ENCODE measurements at regions not wholly inside any gene's neighbourhood (a gene's known extent, or its start where the extent isn't known, plus 50 kb on each side); places are given as distances from the start of the nearest gene placed in this dataset.
"Not testable (repeated sequence)": the region's sequence is repeated elsewhere in the genome, so short reads cannot be mapped to it uniquely, and the experiment has no call there.

DNA sequence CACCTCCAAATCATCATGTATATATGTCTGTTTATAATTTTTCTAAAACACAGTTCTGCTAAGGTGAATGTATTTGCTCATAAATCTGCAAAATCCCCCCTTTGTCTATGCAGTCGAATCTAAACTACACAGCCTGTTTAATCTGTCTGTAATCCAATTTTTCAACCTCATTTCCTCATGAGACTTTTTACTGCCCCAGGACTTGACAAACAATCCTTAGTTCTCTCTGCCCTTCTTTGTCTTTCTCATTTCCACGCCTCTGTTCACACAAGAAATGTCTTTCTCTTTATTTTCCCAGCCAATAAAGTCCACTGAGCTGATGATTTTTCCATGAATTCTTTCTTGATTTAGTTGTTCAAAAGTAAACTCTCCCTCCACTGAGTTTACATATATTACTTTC lies 1154.3 kb downstream of the FAM181B start:
- DNase-seq (ENCODE audit: low read depth in 2 of 2), result no peak

DNA sequence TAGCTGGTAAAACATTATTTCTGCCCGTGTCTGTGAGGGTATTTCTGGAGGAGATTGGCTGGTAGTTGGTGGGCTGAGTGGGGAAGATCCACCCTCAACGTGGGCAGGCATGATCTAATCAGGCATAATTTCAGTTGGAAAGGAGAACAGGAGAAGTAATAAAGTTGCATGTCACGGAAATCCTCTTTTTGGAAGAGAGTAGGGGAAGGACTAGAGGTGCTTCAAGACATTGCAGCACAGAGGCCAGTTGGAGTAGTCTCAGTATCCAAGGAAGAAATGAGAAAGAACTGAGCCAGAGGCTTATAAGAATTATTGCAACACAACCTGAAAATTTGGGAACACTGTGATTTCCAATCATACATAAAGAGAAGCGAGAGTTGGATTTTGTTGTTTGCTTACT lies 1155.1 kb downstream of the FAM181B start:
- DNase-seq (ENCODE audit: low read depth in 2 of 2), result no peak

DNA sequence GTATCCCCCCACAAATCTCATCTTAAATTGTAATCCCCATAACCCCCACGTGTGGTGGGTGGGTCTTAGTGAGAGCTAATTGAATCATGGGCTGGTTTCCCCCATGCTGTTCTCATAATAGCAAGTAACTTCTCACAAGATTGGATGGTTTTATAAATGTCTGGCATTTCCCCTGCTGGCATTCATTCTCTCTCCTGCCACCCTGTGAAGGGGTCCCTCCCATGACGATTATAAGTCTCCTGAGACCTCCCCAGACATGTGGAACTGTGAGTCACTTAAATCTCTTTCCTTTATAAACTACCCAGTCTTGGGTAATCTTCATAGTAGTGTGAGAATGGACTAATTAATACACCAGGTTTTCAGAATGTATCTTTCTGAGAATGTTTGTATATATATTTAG lies 1159.4 kb downstream of the FAM181B start:
- no peak for DNase-seq (ENCODE audit: low read depth in 2 of 2)

DNA sequence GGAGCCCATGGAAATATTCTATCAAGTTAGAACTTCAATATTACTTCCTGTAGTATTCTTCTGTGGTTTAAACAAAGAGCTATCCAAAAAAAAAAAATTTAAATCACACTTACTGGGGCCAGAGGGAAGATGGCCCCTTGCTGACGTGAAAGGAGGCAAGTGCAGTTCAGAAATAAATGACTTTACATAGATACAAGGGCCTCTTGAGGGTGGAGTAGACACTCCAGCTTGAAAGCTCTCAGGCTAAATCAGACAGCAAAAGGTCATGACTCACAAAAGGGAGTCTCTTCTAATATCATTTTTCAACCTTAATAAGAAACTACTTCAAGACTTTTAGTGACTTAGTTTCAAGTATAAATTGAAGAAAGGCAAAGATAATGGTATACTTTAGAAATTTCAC lies 1160.3 kb downstream of the FAM181B start:
- DNase-seq (ENCODE audit: low read depth in 2 of 2), result no peak

DNA sequence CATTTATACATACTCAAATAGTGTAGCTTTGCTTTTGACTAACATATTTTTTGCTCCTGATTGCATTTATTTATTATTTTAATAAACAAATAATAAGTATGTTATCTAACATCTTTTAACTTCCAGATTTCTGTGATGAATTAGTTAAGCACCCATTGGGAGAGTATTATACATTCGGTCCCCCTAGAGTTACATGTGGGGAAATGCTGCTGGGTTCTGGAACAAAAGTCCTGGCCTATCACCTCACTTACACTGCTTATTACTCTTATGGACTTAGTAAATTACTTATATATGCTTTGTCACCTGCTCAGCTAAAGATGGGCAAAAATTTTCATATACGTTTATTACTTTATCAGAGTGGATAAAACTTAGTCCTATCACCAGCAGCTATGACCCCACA lies 1163.0 kb downstream of the FAM181B start:
- no peak for DNase-seq (ENCODE audit: low read depth in 2 of 2)

DNA sequence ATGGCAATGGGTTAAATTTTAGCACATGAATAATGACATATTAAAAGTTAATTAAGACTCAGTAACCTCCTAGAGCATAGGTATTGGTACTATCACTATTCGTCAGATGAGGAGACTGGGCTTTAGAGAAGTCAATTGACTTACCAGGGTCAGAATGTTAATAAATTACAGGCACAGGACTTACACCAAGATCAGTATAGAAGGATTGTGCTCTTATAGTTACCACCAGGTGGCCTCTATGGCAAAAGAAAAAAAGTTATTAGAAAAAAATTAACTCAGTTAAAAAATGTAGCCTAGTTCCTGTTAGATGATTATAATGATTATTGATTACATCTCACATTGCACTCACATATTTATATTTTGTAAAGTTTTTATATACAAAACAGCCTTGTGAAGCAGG lies 1163.7 kb downstream of the FAM181B start:
- no peak for DNase-seq (ENCODE audit: low read depth in 2 of 2)

DNA sequence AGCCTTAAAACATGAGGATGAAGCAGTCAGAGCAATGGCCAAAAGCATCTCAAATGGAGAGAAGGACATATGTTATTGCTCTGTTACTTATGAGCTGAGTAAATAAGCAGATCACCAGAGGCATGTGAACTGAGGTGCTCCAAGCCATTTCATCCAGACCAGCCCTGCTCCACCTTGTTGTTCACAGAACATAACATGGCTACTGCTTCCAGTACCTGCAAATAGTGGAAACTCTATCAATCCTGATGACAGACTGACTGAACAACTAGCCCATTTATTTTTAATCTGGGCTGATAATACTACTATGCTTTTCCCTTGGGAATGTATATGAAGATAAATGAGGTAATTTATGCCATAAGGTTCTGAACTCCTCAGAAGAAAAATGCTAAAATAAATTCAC lies 1164.7 kb downstream of the FAM181B start:
- DNase-seq (ENCODE audit: low read depth in 2 of 2), result no peak

DNA sequence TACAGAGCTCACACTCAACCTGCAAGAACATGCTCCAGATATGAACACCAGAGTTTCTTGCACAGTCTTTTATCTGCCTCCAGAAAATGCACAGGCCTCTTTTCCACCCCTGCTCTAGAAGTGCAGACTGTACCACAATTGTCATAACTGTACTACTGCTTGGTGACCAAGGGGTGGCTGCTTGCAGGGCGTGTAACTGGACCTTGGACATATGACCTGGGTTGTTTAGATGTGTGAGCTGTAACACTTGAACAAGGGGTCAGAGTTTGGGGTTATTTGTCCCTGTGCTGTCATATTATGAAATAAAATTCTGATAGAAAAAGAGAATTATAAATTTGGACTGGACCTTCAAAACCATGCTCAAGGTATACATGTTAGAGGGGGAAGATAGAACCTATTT lies 1185.5 kb downstream of the FAM181B start:
- DNase-seq (ENCODE audit: low read depth in 2 of 2), result no peak

DNA sequence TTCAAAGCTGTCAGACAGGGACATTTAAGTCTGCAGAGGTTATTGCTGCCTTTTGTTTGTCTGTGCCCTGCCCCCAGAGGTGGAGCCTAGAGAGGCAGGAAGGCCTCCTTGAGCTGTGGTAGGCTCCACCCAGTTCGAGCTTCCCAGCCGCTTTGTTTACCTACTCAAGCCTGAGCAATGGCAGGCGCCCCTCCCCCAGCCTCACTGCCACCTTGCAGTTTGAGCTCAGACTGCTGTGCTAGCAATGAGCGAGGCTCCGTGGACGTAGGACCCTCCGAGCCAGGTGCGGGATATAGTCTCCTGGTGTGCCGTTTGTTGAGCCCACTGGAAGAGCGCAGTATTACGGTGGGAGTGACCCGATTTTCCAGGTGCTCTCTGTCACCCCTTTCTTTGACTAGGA lies 1193.9 kb downstream of the FAM181B start:
- DNase-seq (ENCODE audit: low read depth in 2 of 2), result not testable (repeated sequence)

DNA sequence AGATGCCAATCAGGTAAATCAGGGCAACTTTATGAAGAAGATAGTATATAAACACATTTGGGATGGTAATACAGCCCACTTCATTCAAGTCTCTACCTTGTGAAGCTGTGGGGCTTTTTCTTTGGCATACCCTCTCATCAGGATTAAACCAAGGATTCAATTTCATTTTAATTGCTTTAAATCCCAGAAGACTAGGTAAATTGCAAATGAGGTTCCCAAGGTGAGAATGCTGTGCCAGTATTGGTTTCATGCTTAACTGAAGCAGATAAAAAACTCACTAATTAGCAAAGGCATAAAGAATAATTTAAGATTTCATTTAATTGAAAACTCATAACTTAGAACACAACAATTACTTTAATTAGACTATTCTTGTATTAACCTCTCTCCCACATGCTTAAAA lies 1218.1 kb downstream of the FAM181B start:
- no peak for DNase-seq (ENCODE audit: low read depth in 2 of 2)

DNA sequence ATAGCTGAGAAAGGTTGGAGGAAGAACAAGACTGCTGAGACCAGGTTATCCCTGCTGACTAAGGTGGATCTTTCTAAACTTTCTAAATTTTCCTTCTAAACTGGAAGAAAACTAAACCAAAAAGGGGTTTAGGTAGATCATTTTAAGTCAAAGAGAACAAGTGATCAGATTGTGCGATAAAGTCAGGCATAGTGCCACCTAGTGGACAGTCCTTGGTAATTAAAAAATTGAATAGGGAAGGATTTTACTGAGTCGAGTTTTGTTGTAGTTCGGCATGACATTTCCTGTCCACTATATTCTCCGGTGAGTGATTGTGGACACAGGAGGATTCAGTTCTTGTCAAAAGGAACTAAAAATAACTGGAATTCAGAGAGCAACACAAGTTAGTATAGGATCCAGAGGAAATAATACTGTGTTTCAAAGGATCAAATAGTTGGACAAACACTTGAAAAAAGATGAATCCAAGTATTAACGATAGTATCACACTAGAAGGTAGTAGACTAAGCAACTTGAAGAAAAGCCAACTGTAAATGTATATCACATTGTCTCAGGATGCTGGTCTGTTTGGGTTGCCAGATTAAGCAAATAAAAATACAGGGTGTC lies 1236.4 kb downstream of the FAM181B start:
- DNase-seq (ENCODE audit: low read depth in 2 of 2), result peak; percentile 4 to 5

DNA sequence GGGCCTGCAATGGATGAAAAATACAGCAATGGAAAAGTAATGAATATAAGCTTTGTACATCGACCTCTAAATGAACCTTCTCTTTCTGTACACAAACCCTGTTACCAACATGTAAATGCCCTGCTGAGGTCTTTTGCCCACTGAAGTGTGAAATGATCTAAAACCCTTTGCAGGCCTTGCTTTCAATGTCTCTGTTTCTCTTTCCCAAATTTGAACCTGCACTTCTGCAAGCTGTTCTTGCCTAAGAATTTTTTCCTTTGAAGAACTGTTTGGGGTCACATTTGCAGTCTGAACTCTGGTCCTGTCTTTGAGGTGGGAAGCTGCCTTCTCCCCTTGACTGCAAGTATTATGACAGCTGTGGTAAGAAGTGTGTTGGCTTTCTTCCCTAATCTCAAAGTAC lies 1237.1 kb downstream of the FAM181B start:
- no peak for DNase-seq (ENCODE audit: low read depth in 2 of 2)

DNA sequence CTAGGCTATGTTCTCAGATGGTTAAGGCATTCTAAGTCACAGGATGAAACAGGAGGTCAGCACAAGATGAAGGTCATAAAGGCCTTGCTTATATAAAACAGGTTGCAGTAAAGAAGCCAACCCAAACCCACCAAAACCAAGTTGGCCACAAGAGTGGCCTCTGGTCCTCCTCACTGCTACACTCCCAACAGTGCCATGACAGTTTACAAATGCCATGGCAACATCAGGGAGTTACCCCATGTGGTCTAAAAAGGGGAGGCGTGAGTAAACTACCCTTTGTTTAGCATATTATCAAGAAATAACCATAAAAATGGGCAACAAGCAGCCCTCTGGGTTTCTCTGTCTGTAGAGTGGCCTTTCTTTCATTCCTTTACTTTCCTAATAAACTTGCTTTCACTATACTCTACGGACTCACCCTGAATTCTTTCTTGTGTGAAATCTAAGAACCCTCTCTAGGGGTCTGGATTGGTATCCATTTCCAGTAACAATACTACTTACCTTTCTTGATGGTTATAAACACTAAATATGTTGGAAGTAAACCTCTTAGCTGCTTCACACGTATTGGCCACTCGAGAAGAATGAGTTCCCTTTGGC lies 1237.9 kb downstream of the FAM181B start:
- no peak for DNase-seq (ENCODE audit: low read depth in 2 of 2)

DNA sequence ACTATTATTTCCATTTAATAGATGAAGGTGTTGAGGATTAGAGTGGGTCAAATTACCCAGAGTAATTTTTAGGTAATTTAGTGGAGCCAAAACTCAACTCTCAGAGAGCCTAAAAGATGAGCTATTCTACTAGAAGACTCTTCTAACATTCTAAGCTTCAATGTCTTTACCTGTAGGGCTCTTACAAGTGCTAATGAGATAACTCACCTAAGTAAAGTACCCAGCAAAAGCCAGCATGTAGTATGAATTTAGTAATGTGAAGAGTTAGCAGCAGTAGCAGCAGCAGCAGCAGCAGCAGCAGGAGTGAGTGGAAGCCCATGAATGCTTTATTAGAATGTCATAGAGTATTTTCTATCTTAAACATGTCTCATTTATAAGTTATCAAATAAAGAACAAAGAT lies 1239.2 kb downstream of the FAM181B start:
- DNase-seq (ENCODE audit: low read depth in 2 of 2), result no peak

DNA sequence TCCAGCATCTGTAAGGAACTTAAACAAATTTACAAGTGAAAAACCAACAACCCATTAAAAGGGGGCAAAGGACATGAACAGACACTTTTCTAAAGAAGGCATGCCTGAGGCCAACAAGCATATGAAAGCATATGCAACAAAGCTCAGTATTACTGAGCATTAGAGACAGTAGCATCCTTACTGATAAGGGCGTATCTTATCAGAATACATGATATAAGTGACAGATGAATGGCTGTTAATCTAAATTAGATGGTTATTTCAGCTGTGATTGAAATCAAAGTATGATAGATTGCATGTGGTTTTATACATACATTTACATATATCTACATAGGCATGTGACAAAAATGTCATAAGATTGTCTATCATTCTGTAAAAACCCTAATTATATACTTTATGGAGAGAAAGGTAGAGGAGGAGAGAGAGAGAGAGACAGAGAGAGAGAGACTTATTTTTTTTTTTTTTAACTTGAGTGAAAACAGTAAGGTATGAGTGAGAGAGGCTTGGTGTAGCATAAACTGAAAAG lies 1240.7 kb downstream of the FAM181B start:
- no peak for DNase-seq (ENCODE audit: low read depth in 2 of 2)

DNA sequence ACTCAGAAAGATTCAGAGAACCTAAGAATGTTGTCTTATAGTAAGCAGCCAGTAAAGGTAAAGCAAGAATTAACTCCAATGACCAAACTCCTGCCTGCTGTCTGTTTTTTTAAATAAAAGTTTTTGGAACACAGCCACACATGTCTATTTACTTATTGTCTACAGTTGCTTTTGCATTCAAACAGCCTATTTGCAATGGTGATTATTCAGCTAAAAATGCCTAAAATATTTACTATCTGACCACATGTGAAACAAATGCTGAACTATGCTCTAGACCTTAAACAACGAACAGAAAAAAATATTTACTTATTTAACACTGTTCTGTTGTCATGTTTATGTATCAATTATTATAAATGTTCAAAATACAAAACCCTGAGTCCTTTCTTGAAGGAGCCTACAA lies 1246.6 kb downstream of the FAM181B start:
- DNase-seq (ENCODE audit: low read depth in 2 of 2), result no peak

DNA sequence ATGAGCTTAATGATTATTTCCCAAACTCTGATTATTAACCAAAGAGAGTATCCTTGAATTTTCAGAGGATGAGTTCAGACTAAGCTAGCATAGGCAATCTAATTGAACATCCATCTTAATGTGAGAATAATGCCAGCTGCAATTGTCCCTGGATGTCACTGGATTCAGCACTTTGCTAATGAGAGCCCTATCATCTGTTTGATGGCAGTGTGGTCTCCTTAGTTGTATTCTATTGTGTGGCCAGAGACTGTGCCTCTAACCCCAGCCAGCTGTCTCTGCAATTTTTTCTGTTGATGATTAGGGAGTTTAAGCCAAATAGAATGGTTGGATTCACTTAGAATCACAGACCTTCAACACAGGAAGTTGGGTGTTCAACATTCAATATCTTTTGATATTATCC lies 1249.5 kb downstream of the FAM181B start:
- DNase-seq (ENCODE audit: low read depth in 2 of 2), result no peak

DNA sequence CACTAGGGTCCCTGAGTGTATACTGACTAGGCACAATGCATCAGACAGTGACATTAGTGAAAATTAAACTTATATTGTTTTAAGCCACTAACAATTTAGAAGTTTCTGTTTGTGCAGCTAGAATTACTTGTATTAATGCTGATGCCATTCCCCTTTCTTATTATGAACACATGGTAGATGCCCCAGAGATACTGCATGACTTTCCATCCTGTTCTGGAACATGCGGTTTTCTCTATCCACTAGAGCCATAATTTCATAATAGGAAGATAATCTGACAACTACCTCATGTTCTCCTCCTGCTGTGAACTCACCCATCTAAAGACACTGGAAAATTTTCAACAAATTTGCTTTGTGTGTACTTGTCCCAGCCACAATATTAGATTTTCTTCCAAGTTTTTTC lies 1256.4 kb downstream of the FAM181B start:
- DNase-seq (ENCODE audit: low read depth in 2 of 2), result no peak

DNA sequence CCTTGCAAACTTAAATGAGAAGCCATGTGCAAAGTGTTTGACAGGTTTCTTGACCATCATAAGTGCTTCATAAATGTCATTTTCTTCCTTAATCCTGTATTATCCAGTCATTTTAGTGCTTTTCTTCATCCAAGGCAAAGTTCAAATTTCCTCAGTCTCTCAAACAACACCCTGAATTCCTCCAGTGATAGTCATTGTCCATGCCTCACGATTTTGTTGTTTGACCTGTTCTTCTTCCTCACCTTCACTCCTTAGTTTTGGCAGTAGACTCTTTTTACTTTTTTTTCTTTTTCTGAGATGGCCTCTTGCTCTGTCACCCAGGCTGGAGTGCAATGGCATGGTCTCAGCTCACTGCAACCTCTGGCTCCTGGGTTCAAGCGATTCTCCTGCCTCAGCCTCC lies 1257.3 kb downstream of the FAM181B start:
- DNase-seq (ENCODE audit: low read depth in 2 of 2), result no peak

DNA sequence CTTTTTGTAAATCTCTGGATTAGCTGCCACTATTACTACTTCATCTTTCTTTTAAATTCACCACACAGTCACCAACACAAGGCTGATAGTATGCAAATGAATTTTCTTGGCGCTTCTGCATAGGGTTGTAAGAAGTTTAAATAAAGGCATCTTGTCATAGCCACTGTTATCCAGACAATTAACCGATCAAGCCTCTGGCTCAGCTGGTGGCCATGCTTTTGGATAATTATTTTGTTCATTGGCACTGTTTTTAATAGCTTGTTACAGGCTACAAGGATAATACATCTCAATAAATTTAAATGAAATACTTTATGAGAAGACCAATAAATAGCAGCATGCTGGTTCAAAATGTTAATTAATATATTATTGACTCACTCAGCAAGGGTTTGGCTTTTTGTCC lies 1261.0 kb downstream of the FAM181B start:
- DNase-seq (ENCODE audit: low read depth in 2 of 2), result no peak

DNA sequence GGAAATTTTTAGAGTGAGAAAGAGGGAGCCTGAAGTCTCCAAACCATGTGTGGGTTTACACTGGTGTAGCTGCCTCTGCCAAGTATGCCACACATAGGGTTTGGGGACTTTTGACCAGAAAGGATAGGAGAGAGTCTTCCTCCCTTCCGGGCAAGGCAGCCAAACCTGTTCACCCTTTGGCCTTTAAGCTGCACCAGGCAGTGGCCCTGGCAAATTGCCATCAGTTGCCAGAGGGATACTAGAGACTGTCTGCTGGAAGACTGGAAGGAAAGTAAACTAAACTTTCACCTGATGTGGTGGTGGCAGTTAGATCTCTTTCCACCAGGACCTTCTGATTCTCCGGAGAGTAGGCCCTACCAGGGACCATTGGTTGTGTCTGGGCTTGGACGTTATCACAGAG lies 1263.2 kb downstream of the FAM181B start:
- DNase-seq (ENCODE audit: low read depth in 2 of 2), result no peak

DNA sequence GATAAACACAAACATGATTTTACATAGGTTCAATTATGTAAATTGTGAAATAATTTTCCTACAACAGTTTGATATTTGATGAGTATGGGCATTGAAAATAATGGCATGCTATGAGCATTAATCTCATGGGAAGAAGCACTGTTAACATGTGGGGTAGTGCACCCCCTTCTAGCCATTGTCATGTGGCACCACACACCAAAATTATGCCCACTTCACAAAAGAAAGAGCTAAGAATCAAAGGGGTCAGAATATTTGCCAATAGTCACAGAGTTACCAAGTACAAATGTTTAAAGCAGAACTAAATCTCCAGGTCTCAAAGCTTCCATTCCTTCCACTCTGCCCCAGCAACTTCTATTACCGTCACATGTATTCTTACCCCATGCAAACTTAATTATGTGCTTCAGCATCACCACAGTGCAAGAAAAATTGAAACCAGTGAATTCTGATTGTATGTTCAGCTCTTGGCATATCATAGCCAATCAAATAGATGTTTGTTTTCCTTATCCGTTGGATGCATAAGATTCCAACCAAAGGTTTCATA lies 1273.8 kb downstream of the FAM181B start:
- DNase-seq (ENCODE audit: low read depth in 2 of 2), result no peak

DNA sequence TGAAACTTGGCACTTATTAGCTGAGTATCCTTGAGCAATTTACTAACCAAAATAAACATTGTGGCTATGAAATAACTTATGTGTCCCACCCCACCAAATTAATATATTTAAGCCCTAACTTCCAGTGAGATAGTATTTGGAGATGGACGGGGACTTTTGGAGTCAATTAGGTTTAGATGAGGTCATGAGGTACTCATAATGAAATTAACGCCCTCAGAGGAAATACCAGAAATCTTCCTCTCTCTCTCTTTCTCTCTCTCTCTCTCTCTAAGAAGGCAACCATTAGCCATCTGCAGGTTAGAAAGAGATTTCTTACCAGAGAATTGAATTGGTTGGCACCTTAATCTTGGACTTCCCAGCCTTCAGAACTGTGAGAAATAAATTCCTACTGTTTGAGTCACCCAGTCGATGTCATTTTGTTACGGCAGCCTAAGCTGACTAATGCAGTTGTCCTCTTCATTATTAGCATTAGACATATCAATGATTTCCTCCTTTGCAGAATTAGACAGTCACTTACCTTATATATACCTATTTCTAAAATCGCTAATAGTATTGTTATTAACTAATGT lies 1284.0 kb downstream of the FAM181B start:
- DNase-seq (ENCODE audit: low read depth in 2 of 2), result no peak

Data from fibroblast of skin of left quadriceps (primary cell).